HT1080 (cell line): ENCODE measurements at regions not wholly inside any gene's neighbourhood (a gene's known extent, or its start where the extent isn't known, plus 50 kb on each side); places are given as distances from the start of the nearest gene placed in this dataset.
"Not testable (repeated sequence)": the region's sequence is repeated elsewhere in the genome, so short reads cannot be mapped to it uniquely, and the experiment has no call there.

Source experiments
- DNase-seq: peaks from one replicate; pipeline ENCODE4 v3.0.0-alpha.2; 2015; ENCODE audit warnings: low read depth

DNA sequence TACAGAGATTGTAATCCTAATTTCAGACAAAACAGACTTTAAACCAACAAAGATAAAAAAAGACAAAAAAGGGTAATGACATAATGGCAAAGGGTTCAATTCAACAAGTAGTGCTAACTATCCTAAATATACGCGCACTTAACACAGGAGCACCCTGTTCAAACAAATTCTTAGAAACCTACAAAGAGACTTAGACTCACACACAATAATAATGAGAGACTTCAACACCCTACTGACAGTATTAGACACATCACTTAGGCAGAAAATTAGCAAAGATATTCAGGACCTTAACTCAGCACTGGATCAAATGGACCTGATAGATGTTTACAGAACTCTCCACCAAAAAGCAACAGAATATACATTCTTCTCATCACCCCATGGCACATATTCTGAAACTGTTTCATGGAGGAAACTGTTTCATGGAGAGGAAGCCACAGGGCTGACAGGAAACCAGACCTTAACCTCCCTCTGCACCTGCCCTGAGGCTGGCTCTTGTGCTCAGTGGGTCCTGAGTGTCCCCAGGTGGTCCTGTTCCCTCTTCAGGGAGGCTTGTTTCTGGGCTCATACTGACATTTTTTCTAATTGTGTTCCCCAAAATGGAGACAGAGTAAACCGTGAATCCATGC lies 54.7 kb downstream of the OR4M2 start:
- DNase-seq, result not testable (repeated sequence)

DNA sequence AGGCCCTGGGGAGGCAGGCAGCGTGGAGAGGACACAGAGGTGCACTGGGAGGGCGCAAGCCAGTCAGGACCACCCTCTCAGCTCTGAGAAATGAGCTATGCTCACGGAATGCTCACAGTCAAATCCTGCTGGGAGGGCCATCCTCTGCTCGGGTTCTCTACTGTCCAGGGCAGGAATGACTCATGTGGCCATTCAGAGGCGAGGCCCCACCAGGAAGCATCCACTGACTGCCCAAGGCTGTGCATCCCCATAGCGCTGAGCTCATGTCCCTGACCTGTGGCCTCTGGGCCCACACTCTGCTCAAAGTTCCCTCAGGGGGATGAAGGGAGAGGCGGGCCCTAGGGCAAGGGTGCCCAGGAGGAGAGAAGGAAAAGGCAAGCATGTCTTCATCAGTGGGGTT lies 57.2 kb downstream of the OR4M2 start:
- DNase-seq, result not testable (repeated sequence)

DNA sequence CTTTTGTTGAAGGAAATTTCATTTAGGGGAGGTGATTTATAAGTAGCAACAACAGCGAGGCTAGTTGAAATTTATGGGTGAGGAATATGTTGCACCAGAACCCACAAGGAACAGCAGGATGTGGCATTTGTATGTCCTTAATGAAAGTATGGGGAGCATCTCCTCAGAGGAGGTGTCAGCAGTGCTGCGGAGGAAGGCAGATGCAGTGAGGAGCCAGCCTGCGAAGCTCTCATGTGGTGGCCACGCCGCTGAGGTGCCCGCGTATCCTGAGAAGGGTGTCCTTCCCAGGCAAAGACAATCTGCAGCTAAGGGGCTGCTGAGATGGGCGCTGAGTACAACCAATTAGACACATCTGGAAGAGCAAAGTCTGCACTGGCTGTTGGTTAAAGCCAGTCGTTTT lies 60.8 kb downstream of the OR4M2 start:
- DNase-seq, result not testable (repeated sequence)

DNA sequence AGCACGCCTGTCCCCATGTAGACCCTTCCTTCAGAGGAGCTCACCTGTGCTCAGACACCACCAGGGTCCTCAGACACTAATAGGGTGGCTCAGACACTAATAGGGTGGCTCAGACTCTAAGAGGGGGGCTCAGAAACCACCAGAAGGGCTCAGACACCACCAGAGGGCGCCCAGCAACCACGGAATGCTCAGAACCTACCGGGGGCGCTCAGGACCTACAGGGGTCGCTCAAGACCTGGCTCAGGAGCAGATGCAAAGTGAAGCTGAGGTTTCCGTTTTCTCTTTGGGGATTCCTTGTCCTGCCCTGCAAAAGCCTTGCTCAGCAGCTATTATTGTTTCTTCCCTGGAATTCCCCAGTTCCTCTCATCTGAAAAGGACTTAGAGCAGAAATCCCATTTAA lies 67.8 kb downstream of the OR4M2 start:
- not testable (repeated sequence) for DNase-seq

DNA sequence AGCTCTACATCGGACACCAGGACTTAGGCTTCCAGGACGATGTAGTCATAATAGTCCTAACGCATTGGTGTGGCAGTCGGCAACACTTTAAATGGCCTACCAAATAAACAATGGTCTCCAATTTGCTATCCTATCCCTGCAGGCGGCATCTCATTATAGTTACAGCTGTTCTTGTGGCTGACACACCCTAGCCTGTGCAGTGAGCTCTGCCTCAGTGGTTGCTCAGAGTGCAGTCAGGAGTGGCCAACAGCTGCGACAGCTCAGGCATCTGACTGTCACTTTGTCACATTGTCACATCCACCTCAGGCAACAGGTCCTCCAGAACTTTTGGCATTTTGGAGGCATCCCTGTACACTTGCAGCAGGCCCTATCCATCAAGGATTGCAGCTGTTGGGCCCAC lies 77.9 kb downstream of the OR4M2 start:
- not testable (repeated sequence) for DNase-seq

DNA sequence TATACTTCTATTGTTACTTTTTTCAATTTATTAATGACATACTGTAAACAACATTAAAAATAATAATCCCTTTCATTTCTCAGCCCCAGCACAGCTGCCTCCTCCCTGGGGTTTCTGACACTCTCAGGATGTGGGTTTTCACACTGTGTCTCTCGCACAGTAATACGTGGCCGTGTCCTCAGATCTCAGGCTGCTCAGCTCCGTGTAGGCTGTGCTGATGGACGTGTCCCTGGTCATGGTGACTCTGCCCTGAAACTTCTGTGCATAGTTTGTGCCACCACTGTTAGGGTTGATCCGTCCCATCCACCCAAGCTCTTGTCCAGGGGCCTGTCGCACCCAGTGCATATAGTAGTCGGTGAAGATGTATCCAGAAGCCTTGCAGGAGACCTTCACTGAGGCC lies 80.0 kb downstream of the OR4M2 start:
- DNase-seq, result not testable (repeated sequence)

DNA sequence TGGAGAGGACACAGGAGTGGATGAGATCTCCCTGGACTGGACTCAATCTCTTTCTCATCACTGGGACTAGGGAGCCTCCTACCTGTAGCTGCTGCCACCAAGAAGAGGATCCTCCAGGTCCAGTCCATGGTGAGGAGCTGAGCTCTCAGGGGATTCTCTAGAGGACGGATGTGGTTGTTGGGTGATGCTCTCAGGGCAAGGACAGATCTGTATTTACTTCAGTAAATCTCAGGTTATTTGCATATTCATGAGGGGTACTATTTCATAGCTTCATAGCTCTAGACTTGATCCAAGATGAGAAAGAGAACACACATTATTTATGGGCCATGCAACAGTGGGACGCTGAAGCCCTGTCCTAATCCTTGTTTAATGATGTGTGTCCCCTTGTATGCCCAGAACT lies 80.4 kb downstream of the OR4M2 start:
- not testable (repeated sequence) for DNase-seq

DNA sequence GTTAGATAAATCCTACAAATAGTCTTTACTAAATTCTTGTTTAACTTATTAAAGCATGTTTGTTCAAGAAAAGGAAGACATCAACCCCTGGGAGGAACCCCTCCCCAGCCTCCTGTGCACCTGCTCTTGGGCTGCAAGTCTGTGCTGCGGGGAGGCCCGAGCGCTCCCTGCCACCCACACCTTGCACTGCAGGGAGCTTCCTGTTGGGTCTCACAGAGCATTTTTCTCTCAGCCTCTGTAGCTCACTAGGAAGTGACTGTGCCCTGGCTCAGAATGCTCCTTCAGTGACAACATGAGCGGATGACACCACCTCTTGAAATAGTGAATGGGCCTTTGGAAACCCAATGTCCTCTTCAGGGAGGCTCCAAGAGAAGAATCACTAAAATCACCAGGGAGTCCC lies 81.1 kb downstream of the OR4M2 start:
- not testable (repeated sequence) for DNase-seq

DNA sequence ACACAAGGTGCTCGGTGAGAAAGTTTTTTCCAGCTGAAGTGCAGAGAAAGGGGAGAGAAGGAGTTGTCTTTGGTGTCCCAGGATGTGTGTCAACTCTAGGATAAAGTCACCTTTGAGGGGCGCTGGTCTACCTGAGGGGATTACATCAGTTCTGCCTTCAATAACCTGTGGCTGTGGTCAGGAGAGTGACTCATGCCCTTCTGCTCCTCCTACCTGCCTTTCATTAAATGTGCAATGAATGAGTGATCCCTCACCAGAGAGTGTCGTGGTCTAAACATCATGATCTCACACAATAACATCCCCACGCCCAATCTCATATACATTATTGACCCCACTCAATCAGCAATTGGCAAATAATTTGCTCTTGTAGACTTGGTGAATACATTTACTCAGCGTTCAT lies 83.4 kb downstream of the OR4M2 start:
- not testable (repeated sequence) for DNase-seq

DNA sequence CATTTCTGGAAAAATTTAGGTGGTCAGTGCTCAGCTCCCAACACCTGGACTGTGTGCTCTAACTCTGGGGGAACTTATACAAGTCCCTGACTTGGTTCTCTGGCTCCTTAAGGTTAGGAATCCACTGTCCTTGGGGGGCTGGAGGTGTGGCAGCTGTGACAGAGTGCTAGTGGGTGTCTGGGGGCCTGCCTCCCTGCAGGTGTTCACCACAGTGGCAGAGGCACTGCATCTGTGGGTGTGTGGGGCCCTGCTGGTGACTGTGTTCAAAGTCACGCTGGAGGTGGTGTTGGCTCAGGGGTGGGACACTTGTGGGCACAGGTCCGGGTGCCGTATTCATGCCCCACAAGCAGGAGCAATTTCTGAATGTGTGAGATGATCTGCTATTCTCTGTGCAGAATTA lies 87.2 kb downstream of the OR4M2 start:
- not testable (repeated sequence) for DNase-seq

DNA sequence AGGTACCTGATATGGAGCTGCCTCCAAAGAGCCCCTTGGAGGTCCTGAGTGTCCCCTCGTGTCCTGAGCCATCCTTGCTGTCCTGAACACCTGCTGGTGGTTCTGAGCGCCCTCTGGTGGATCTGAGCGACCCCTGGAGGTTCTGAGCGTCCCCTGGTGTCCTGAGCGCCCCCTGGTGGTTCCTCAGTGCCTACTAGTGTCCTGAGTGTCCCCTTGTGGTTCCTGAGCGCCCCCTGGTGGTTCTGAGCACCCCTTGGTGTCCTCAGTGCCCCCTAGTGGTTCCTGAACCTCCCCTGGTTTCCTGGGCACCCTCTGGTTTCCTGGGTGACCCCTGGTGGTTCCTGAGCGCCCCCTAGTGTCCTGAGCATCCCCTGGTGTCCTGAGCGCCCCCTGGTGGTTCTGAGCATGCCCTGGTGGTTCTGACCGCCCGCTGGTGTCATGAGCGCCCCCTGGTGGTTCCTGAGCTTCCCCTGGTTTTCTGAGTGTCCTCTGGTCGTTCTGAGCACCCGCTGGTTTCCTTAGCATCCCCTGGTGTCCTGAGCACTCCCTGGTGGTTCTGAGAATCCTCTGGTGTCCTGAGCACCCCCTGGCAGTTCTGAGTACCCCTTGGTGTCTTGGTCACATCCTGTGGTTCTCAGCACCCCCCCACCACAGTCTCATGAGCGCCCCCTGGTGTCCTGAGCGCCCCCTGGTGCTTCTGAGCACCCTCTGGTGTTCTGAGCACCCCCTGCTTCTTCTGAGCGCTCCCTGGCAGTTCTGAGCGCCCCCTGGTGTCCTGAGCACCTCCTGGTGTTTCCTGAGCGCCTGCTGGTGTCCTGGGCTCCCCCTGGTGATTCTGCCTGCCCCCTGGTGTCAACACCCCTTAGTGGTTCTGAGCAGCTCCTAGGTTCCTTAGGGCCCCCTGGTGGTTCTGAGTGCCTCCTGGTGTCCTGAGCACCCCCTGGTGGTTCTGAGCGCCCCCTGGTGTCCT lies 93.0 kb downstream of the OR4M2 start:
- not testable (repeated sequence) for DNase-seq

DNA sequence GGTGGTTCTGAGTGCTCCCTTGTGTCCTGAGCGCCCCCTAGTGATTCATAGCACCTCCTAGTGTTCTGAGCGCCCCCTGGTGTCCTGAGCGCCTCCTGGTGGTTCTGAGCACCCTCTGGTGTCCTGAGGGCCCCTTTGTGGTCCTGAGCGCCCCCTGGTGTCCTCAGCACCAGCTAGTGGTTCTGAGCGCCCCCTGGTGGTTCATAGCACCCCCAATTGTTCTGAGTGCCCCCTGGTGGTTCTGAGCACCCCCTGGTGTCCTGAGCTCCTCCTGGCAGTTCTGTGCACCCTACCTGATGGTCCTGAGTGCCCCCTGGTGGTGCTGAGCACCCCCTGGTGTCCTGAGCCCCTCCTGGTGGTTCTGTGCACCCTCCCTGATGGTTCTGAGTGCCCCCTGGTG lies 93.8 kb downstream of the OR4M2 start:
- not testable (repeated sequence) for DNase-seq

DNA sequence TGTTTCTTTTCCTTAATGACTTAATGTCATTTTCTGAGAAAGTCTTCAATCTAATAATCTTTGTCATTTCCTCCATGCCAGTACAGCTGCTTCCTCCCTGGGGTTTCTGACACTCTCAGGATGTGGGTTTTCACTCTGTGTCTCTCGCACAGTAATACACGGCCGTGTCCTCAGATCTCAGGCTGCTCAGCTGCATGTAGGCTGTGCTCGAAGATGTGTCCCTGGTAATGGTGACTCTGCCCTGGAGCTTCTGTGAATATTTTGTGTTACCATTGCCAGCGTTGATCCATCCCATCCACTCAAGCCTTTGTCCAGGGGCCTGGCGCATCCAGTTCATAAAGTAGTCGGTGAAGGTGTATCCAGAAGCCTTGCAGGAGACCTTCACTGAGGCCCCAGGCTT lies 97.6 kb downstream of the OR4M2 start:
- not testable (repeated sequence) for DNase-seq

DNA sequence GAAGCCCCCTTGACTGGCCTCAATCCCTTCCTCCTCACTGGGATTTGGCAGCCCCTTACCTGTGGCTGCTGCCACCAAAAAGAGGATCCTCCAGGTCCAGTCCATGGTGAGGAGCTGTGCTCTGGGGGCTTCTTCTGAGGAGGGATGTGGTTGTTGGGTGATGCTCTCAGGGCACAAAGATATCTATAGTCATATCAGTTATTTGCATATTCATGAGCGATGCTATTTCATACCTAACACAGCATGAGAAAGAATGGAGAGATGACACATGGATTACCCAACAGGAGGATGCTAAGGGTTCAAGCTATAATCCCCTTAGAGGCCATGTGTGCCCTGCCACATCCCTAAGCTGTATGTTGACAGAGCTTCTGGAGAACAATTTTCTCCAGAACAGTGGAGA lies 98.1 kb downstream of the OR4M2 start:
- not testable (repeated sequence) for DNase-seq

DNA sequence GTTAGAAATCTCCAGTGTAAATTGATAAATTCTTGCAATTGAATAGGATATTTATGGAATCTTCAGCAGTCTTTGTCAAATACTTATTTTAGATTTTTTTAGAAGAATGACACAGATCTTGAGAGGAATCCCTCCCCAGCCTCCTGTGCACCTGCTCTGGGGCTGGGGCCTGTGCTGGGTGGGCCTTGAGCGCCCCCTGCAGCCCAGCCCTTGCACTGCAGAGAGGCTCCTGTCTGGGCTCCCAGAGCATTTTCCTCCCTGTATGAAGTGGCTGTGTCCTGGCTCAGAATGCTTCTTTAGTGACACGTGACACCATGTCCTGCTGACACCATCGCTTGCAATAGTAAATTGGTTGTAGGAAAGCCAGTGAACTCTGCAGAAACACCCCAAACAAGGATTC lies 98.7 kb downstream of the OR4M2 start:
- not testable (repeated sequence) for DNase-seq

DNA sequence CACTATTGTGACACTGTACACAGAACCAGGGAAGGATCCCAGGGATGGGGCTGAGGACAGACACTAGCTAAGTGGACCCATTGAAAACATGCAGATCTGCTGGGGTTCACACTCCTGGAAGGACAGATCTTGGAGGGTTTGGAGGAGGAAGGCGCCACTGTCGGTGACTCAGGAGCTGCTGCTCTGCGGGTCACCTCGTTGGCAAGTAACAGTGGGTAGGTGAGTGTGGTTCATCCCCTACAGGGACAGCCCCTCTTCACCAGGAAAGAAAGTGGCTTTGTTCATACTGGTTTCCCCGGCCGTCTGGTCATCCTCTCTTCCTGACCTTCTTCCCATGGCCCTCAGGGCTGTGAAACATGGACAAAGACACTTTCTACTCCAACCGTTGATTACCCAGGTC lies 100.3 kb downstream of the OR4M2 start:
- DNase-seq, result not testable (repeated sequence)

DNA sequence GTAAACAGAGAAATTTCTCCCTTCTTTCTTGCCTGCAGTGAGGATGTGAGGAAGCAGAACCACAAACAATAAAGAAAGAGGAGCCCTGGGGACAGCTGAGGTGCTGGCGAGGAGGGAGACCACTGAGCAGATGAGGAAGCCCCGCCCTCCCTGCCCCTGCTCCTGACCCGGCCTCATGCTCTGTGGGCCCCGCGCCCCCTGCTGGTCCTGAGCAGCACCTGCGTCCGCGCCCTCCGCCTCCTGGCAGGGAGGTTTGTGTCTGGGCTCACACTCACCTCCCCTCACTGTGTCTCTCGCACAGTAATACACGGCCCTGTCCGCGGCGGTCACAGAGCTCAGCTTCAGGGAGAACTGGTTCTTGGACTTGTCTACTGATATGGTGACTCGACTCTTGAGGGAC lies 104.4 kb downstream of the OR4M2 start:
- DNase-seq, result not testable (repeated sequence)

DNA sequence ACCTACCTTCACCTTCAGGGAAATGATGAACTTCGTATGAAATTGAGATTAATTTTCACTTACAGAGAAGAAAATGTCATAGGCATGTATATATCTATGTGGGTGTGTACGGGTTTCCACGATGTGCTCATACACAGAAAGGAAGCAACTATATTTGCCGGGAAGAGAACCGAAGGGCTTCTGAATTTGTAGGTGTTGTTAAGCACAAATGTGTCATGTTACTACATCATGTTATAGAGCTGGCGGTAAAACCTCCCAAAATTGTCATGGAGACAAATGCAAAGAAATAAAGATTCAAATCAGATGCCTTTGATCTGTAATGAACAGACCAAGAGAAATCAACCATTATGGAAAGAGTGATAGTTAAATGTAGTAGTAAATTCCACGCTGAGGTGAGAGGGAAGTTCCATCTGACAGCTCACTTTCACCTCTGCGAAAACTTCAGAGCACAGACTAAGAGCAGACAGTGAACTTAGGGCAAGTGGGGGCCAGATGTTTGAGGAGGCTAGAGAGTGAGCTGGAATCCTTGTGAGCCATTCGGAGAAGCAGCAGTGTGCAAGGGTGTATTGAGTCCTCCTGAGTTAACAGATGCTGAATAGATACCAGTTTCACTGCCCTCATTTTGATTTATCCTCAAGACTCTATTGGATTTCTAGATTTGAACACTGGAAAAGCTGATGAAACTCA lies 106.7 kb downstream of the OR4M2 start:
- not testable (repeated sequence) for DNase-seq

DNA sequence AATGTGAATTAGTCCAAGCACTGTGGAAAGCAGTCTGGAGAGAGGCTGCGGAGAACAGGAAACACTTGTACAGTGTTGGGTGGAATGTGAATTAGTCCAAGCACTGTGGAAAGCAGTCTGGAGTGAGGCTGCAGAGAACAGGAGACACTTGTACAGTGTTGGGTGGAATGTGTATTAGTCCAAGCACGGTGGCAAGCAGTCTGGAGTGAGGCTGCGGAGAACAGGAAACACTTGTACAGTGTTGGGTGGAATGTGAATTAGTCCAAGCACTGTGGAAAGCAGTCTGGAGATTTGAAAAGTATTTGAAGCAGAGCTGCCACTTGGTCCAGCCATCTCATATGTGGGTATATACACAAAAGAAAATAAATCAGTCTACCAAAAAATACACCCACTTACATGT lies 111.5 kb downstream of the OR4M2 start:
- DNase-seq, result not testable (repeated sequence)

DNA sequence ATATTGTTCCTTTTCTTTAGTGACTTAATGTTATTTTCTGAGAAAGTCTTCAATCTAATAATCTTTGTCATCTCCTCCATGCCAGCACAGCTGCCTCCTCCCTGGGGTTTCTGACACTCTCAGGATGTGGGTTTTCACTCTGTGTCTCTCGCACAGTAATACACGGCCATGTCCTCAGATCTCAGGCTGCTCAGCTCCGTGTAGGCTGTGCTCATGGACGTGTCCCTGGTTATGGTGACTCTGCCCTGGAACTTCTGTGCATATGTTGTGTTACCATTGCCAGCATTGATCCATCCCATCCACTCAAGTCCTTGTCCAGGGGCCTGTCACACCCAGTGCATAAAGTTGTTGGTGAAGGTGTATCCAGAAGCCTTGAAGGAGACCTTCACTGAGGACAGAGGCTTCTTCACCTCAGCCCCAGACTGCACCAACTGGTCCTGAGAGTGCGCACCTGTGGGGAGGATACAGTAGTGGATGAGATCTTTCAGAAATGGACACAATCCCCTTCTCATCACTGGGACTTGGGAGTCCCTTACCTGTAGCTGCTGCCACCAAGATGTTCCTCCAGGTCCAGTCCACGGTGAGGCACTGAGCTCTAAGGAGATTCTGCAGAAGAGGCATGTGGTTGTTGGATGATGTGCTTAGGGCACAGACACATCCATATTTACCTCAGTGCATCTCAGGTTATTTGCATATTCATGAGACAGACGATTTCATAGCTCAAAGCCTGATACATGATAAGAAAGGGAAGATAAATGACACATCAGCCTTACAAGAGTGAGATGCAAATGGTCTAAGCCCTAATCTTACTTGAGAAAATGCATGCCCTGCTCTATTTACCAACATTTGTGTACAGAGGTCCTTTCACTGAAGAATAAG lies 114.7 kb downstream of the OR4M2 start:
- not testable (repeated sequence) for DNase-seq

DNA sequence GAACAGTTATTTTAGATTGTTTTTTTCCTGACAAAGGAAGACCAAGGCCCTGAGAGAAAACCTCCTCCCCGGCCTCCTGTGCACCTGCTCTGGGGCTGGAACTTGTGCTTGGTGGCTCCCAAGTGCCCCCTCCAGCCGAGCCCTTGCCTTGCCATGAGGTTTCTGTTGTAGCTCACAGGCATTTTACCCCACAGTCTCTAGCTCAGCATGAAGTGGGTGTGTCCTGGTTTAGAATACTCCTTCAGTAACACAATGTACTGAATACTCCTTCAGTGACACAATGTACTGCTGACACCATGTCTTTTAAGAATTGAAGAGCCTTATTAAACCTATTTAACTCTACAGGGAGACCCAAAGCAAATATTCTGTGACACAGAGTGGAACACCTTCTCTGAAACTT lies 116.1 kb downstream of the OR4M2 start:
- DNase-seq, result not testable (repeated sequence)
